ENCODE measurements at regions not wholly inside any gene's neighbourhood (a gene's known extent, or its start where the extent isn't known, plus 50 kb on each side); places are given as distances from the start of the nearest gene placed in this dataset.
"Not testable (repeated sequence)": the region's sequence is repeated elsewhere in the genome, so short reads cannot be mapped to it uniquely, and the experiment has no call there.

- no peak for FAIRE-seq
These were observed 322.9 kb downstream of the BCL11A start for GRCh38 chr2:60230596-60230995.

DNA sequence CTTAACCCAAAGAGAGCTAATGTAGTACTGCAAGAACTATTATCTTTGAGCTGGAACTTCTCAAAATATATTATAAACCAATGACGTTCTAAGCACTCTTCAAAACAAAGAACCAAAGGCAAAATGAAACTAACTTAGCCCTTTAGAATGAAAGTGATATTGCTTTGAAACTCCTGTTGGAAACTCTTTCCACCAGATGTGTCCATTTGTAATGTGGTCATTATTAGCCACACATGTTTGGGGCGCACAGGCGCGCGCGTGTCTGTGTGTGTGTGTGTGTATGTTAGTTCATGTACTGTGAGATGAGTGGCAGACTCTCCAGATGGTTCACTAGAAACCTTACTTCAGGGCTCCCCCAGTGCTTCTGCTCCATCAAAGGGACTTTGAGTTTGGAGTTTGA is 323.4 kb downstream of the BCL11A start:
- FAIRE-seq, result no peak

GRCh38 chr2:60226943-60227342 is 326.5 kb downstream of the BCL11A start:
- no peak for FAIRE-seq

- no peak for FAIRE-seq
These were observed 327.3 kb downstream of the BCL11A start for GRCh38 chr2:60226191-60226590.

DNA sequence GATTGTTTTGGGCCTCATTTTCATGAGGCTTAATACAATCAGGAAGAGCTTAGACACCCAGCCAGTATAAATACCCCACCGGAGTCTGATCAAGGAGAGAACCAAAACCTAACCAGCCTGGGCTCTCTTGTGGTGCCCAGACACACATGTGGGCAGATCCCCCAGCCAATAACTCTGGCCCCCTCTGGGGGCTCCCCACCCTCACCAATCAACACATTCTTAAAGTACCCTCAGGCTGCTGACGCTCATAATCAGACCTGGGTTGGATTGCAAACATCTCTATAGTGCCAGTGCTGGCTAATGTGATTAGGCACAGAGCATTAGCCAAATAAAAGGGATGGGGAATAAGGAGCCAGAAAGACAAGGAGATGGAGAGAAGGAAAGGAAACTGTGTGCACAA is 329.6 kb downstream of the BCL11A start:
- FAIRE-seq, result no peak

- FAIRE-seq, result no peak
These were observed 332.4 kb downstream of the BCL11A start for GRCh38 chr2:60221098-60221497.

- FAIRE-seq, result no peak
These were observed 333.9 kb downstream of the BCL11A start for GRCh38 chr2:60219536-60219935.

DNA sequence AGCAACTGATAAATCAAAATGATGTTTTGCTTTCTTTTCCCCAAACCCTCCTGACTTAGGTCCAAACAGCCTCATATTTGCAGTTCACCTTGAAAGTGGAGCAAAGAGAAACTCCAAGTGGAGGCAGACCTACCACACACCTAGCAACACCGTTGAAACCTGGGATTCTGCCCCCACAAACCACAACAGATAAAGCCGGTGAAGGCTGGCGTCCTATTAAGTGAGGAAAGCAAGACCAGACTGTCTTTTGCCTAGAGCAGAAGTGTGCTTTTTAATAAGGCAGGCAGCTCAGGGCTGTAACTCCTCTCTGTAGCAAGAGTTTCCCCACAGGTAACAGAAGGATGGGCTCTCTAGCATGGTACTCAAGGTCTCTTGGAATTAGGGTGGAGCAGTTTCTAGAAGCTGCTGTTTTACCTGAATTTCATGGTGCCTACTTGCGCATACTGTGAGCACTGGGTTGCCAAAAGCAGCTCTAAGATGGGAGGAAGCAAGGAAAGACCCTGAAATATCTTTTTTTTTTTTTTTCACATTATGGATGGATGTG is 336.9 kb downstream of the BCL11A start:
- FAIRE-seq, result no peak

DNA sequence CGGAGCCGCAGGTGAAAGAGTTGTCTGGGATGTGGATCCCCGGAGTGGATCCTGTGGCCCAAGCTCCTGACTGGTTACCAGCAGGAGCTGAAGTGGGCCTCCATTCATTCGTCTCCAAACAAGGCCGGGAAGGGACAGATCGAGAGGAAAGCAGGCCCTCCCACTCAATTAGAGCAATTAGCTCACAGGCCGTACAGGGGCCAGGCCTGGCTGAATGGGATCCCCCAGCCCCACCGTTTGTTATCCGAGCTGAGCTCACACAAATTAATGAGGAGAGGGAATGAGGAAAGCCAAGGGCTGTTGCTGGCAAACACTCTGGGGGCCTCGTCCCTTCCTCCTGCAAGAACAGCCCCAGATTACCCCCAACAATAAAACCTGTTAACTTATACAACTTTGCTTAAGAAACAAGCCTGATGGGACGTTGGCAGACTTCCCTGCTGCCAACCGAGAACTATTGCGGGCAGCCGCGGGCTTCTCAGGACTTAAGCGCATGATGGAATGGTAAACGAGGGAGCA is 338.0 kb downstream of the BCL11A start:
- no peak for FAIRE-seq

DNA sequence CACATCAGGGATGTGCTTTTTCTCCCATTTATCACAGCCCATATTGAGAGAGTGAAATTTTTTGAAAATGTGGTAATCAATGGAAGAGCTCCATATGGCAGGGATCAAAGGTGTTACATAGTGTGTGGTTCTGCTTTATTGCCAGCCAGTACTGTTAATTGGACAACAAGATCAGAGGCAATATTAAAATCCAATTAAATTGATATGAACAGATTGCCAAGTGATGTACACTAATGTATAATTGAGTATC is 338.9 kb downstream of the BCL11A start:
- no peak for FAIRE-seq

GRCh38 chr2:60213865-60214625 is 339.4 kb downstream of the BCL11A start:
- no peak for FAIRE-seq

DNA sequence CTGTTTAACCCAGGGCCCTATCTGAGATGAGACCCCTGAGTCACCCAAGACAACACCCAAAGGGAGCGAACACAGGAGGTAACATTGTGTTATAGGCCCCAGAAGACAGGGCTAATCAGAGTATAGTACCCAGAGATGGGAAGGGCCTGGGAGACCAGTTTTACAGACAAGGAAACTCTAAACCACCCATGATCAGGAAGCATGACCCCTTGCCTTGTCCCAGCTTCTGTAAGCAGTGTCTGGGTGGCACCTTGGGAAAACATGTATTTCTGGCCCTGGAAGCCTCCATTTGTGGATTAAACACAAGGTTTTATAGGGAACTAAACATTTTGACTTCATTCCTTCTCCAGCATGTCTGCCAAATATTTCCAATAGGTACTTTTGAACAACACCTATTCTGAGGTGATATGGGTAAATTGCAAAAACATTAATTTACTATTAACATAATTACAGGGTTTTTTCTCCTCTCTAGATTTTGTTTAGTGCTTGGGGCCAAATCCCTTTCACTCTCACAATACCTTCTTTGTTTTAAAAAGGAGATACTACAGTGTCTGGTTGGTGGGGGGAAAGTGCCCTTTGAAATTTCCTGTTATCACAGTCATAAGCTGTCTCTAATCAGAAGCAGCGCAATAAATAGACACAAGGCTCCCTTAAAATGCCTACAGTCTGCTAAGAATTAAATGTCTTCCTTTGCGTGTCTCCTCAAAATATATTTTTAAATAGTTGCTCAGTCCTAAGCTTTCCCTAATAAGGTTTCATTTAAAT is 341.1 kb downstream of the BCL11A start:
- FAIRE-seq, result no peak

DNA sequence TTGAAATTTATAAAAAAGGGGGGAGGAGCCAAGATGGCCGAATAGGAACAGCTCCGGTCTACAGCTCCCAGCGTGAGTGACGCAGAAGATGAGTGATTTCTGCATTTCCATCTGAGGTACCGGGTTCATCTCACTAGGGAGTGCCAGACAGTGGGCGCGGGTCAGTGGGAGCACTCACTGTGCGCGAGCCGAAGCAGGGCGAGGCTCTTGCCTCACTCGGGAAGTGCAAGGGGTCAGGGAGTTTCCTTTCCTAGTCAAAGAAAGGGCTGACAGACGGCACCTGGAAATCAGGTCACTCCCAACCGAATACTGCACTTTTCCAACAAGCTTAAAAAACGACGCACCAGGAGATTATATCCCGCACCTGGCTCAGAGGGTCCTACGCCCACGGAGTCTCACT is 364.4 kb downstream of the BCL11A start:
- FAIRE-seq, result not testable (repeated sequence)

DNA sequence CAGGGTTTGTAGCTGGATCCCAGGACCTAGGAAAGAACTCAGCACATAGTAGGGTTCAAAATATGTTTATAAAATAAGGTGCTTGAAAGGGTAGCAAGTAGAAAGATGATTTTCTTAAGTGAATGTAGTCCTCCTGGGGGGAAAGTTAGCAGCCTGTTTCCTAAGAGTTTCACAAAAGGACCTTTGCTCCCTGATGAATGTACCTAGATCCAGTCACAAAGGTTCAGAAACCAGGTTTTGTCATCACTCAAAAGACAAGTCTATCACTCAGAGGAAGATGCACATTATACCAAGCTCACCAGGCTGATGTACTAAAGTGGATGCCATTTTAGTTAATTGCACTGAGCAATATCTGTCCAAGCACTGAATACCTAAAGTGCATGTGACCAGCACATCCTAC is 378.2 kb downstream of the BCL11A start:
- no peak for FAIRE-seq

DNA sequence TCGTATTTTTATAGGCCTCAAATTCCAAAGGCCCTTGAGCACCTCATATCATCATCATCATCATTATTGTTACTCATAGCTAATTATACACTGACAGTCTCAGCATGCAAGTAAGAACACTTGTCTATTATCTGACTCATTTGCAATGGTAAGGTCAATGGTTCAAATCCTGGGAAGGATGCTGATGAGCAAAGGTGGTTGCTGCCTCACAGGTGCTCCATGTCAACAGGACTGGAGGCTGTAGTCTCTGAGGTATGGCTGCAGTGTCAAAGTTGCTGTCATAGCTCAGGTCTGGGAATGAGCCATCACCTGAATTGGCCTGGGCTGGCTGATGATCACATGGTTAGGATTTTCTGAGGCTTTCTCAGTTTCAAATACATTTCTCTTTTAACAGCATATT is 379.3 kb downstream of the BCL11A start:
- no peak for FAIRE-seq

DNA sequence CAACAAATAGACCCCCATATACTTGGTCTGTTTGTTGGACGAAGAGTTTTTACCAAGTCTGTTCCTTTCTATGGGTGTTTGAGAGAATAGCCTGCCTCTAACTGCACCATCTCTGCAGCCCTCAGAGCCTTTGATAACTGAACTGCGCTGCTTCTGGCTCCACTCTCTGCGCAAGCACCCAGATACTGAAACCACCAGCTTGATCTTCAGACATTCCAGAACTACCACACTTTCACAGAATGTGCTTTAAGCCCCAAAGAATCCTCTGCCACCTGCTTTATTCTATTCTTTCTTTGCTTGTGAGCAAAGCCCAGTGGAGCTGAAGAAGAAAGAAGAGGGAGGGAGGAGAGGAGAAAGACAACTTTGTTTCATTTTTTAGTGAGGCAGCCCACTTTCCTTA is 380.7 kb downstream of the BCL11A start:
- no peak for FAIRE-seq

DNA sequence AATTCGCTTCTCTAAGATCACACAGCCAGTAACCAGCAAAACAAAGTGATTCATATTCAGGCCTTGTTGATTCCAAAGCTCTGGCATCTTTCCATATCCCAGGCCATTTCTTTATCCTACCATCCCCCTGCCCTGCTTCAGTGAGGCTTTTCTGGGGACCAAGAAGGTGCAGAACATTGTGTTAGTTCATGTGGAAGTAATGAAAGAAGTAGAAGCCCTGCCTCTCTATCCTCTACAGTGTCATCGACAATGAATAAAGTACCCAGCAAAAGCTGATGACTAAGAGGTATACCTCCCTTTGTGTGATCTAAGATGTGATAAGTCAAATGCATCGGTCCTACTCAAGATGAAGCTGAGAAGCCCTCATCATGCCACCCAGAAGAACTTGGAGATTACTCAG is 383.2 kb downstream of the BCL11A start:
- FAIRE-seq, result no peak

GRCh38 chr2:60168247-60168646 is 385.2 kb downstream of the BCL11A start:
- no peak for FAIRE-seq

GRCh38 chr2:60167089-60167488 is 386.4 kb downstream of the BCL11A start:
- FAIRE-seq, result no peak

DNA sequence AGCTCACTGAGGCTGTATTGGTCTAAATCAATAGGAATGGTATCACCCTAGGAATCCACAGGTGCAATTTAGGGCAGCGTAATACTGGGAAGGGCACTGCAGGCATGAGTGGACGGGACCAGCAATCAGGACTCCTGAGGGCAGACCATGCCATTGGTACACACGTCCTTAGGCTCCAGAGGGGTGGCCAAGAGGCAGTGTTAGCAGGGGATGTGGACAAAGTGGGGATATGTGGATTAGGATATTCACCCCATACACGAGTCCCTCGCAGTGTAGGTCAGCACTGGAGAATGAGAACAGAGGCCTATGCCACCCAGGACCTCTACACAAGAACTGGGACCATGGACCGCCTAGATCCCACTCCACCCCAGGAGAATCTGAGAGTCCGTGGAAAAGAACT is 389.8 kb downstream of the BCL11A start:
- FAIRE-seq, result no peak

DNA sequence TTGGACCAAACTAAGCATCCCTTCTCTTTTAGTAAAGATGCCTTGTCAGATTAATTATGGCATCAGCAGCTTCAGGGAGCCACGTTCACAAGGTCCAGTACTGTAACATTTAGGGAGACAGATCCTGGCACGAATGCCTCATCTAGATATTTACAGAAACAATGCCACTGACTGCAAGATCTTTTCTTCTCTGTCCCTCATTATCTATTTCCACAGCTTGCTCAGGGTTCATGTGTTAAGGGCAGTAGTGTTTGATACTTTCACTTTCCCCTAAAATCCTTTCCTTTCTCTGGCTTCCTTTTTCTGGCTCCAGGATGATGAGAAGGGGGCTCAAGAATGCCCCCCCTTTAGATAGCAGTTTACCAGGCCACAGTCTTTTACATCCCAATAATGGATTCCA is 393.9 kb downstream of the BCL11A start:
- FAIRE-seq, result no peak

DNA sequence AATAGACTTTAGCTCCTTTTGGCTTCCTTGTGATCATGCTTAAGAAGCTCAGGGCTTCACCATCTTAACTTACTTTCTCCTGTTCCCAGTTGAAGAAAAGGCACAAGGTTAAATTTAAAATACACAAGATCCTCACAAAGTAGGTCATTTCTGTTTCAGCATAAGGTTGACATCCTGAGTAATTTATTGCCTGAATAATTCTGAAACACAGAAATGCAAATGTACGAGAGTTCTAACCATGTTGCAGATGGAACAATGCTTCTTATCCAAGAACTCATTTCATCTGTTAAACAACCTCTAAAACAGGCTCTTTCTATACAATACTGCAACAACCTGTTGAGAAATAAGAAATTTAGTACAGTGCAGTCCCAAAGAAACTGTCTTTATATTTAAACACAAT is 395.2 kb downstream of the BCL11A start:
- no peak for FAIRE-seq

GRCh38 chr2:60157283-60157682 is 396.2 kb downstream of the BCL11A start:
- FAIRE-seq, result no peak

GRCh38 chr2:60154142-60154541 is 399.3 kb downstream of the BCL11A start:
- no peak for FAIRE-seq

All from TTC549 (cell line).